Fibroblast of skin of left biceps (primary cell): ENCODE measurements at regions not wholly inside any gene's neighbourhood (a gene's known extent, or its start where the extent isn't known, plus 50 kb on each side); places are given as distances from the start of the nearest gene placed in this dataset.

Source experiments
- DNase-seq, 2 experiments: peaks; one replicate each; pipeline ENCODE4 v3.0.0-alpha.2; 2013; ENCODE audit warnings: low read depth in 2 of 2

GRCh38 chr3:40593351-40593750 is 68.6 kb downstream of the ZNF621 start:
- peak; percentile 77 to 80 for DNase-seq

- no peak for DNase-seq
Measured at GRCh38 chr3:40597441-40597840, 72.7 kb downstream of the ZNF621 start.

- no peak for DNase-seq
Measured at GRCh38 chr3:40598338-40598737, 73.6 kb downstream of the ZNF621 start.

DNA sequence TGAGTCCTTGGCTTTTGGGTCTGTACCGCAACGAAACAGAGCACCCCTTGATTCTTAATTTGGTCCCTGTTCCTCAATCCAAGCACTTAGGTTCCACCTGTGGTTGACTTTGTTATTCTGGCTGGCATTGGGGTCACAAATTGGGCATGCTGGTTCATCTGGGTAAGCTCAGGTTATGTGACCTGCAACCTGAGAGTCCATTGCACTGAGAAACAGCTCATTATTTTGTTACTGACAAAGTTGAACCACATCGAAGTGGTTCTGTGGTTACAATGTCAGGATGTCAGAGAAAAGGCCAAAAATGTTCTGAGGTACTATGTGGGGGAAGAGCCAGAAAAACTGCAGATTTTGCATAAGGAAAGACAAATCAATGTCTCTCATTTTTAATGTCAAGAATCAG is 74.2 kb downstream of the ZNF621 start:
- DNase-seq = no peak

DNA sequence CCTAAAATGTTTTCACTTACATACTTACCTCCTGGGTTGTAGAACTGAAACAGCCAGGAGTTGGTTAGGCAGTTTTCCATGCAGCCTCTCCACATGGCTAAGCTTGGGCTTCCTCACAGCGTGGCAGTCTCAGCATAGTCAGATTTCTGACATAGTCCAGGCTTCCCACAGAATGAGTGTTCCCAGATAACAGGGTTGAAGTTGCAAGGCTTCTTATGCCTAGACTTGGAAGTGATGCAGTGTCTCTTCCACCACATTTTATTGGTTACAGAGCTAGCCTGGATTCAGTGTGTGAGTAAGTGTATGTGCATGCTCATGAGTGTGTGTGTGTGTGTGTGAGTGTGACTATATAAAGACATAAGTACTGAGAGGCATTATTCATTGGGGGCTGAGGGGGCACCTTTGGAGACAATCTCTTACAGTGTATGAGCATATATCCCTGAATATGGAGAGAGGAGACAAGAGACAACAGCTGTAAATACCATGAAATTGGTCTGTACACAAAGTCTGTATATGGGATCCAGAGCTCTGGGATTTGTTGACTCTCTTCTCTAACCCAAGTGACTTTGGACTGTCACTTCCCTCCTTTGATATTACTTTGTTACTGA is 78.1 kb downstream of the ZNF621 start:
- no peak for DNase-seq

DNA sequence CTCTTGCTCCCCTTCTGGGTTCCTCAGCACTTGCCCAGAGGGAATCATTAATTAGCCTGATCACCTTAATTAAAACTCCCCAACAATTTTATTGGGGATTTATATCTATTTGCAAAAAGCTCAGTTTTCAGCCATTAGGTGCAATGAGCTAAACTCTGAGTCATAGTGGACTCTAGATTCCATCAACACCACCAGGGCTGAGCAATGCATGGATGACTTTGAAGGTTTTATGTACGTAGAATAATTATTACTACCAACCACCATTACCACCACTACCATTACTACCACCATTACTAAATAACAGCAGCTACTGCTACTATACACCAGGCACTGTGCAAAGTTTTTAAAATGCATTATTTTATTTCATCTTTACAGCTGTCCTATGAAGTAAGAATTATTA is 81.2 kb downstream of the ZNF621 start:
- DNase-seq = no peak

DNA sequence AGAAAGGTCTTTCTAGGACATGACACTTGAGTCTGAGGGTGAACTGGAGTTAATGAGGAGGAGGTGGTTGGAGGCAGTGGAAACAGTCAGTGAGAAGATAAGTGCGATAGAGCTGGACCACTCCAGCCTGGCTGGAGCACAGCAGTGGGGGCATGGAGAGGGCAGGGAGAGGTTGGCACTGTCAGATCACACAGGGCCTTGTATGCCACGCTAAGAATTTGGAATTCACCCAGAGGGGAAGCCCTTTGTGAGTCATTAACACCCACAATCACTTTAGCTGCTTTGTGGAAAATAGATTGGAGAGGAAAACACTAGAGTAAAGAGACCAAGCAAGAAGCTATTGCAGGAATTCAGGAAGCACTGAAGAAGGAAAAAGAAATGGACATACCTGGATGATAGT is 83.3 kb downstream of the ZNF621 start:
- DNase-seq = no peak

- DNase-seq = no peak
Measured at GRCh38 chr3:40613306-40613705, 88.5 kb downstream of the ZNF621 start.

- no peak for DNase-seq
Measured at GRCh38 chr3:40615110-40615915, 90.6 kb downstream of the ZNF621 start.

- DNase-seq = no peak
Measured at GRCh38 chr3:40615918-40616819, 91.4 kb downstream of the ZNF621 start.

GRCh38 chr3:40617084-40617483 is 92.3 kb downstream of the ZNF621 start:
- DNase-seq = no peak

DNA sequence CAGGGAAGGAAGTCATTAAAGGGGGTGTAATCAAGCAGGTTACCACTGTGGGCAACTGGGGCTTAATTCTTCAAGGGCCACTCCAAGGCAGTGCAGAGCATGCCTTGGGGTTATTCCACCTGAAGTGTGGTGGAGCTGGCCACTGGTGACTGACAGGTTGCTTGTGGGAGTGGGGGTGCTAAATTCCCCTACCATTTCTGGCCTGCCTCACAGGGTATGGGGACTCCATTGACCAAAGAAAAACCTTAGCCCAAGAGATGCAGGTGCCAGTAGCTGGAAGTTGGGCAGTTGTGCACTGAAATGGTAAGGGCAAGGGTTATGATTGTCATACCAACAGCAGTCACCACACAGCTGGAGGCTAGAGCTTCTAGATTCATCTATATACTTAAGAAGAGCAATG is 93.4 kb downstream of the ZNF621 start:
- DNase-seq = no peak

GRCh38 chr3:40620151-40620550 is 95.4 kb downstream of the ZNF621 start:
- no peak for DNase-seq

GRCh38 chr3:40621252-40621651 is 96.5 kb downstream of the ZNF621 start:
- no peak for DNase-seq

DNA sequence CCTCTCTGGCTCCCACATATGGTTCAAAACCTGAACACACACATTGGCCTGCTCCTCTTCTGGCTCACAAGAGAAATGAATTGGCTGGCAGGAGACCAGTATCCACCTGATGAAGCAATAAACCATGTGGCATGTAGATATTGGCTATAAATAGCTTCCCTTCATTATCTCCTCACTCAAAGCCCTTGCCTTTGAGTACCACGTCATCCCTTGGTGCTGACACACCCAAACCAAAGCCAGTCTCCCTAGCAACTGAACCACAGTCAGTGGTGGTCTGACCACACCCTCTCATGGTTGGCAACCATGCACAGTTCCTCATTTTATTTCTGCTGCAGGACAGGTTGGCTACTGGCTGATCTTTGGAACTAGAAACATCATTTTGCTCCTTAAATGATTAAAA is 98.8 kb downstream of the ZNF621 start:
- no peak for DNase-seq

DNA sequence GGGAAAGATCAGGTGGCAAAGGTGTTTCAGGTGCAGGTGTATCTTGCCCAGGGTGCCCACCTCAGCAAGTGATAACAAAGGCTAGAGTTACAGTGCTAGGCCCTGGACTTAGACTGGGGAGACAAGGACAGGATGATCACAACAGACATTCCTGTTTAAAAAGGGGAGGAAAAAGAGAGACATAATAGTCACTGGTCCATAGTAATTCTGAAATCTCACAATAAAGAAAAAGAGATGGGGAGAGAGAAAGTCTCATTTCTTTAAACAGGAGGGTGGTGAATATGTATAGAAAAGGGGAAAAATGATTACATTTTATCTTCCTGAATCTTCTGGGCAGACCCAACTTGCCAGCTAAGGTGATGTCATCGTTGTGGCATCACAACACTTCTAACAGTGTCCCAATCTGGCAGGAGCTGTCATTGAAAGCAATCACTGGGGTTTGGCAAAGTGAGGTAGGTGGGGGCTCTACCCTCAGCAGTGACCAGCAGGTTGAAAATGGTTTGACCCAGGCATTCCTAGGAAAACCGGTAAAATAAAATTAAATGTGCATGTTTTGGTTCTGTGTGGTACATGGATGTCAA is 99.5 kb downstream of the ZNF621 start:
- no peak for DNase-seq

- DNase-seq = no peak
Measured at GRCh38 chr3:40627095-40627494, 102.3 kb downstream of the ZNF621 start.

GRCh38 chr3:40628984-40629383 is 104.2 kb downstream of the ZNF621 start:
- DNase-seq = no peak

DNA sequence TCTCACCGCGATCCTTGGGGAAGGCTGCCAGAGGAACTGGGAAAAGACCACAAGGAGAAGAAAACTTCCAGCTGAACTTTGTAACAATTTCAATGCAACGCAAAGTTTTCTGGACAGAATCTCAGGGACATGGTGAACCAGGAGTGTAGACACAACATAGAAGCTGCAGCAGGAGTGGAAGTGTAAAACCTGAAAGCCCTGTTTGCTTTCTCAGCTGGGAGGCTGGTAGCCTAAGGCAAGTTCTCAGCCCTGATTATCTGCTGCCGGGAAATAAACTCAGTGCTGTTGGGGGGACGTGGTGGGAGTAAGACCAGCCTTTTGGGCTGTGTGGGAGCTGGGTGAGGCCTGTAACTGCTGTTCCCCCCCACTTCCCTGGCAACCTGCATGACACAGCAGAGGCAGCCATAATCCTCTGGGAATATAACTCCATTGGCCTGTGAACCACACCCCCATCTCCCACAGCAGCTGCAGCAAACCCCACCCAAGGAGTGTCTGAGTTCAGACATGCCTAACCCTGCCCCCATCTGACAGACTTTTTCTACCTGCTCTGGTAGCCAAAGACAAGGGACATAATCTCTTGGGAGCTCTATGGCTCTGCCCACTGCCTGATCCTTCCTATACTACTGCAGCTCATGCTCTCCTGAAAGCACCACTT is 106.7 kb downstream of the ZNF621 start:
- DNase-seq = no peak

DNA sequence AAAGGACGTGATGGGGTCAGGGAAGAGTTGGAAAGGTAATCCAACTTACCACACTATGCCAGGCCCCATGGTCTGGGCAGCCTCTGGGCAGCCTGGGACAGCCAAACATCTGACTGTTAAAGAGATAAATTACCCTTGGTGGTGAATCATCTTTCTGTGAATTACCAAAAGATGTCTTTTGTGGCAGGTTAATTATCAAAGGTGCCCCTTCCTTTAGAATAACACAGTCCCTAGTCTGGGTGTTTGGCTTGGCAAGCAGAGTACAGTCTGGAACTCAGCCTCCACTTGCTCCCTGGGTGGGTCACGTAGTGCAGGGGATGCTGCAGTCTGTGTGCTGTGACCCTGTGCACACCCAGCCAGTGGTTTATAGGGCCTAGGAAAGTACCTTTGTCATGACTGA is 113.1 kb downstream of the ZNF621 start:
- DNase-seq = no peak

- no peak for DNase-seq
Measured at GRCh38 chr3:40639006-40639405, 114.2 kb downstream of the ZNF621 start.

GRCh38 chr3:40642812-40643211 is 118.1 kb downstream of the ZNF621 start:
- no peak for DNase-seq
